ENCODE measurements at regions not wholly inside any gene's neighbourhood (a gene's known extent, or its start where the extent isn't known, plus 50 kb on each side); places are given as distances from the start of the nearest gene placed in this dataset.

- TF ChIP-seq EZH2 (optimal IDR thresholded peaks at IDR 0.05; ENCODE audit: low read depth, low read length) (no peak), CTCF (IDR thresholded peaks at IDR 0.05; ENCODE audit: low read length) (no peak), EZH2phosphoT487 (IDR thresholded peaks at IDR 0.05; ENCODE audit: low read length) (no peak)
- Histone ChIP-seq H2AFZ (ENCODE audit: low read length) (no peak overlapping the region), H3K27ac (ENCODE audit: low read length) (no peak overlapping the region), H4K20me1 (ENCODE audit: insufficient read depth, low read length) (no peaks in the 10 kb centered on the region), H3K9me2 (replicated peaks; ENCODE audit: insufficient read depth, low read length) (no peaks in the 10 kb centered on the region), H3K4me3 (ENCODE audit: low read length) (no peak overlapping the region), H3K4me2 (ENCODE audit: low read depth, low read length) (no peak overlapping the region), H3K79me2 (ENCODE audit: low read length) (no peaks in the 10 kb centered on the region), H3K36me3 (replicated peaks; ENCODE audit: insufficient read depth, low read length) (no peaks in the 10 kb centered on the region), H3F3A (ENCODE audit: insufficient read depth, low read length) (no peaks in the 10 kb centered on the region), H3K27me3 (replicated peaks; ENCODE audit: insufficient read depth, low read length) (no peaks in the 10 kb centered on the region), H3K9me3 (replicated peaks; ENCODE audit: insufficient read depth, low read length) (no peaks in the 10 kb centered on the region), H3K4me1 (ENCODE audit: low read length) (no peaks in the 10 kb centered on the region), H3K9ac (ENCODE audit: low read length) (no peak overlapping the region)
- no peak for DNase-seq
Measured at GRCh38 chr17:62156949-62157348, 91.9 kb upstream of the MED13 start.

- no peaks in the 10 kb centered on the region for H4K20me1 ChIP-seq (ENCODE audit: insufficient read depth, low read length)
- H3K36me3 ChIP-seq (replicated peaks; ENCODE audit: insufficient read depth, low read length) = no peaks in the 10 kb centered on the region
- no peak overlapping the region for H3K27ac ChIP-seq (ENCODE audit: low read length)
- H3K79me2 ChIP-seq (ENCODE audit: low read length) = no peaks in the 10 kb centered on the region
- no peak for DNase-seq
- TF ChIP-seq CTCF (IDR thresholded peaks at IDR 0.05; ENCODE audit: low read length) = no peak
- no peak for TF ChIP-seq EZH2phosphoT487 (IDR thresholded peaks at IDR 0.05; ENCODE audit: low read length)
- TF ChIP-seq EZH2 (optimal IDR thresholded peaks at IDR 0.05; ENCODE audit: low read depth, low read length) = no peak
- H3F3A ChIP-seq (ENCODE audit: insufficient read depth, low read length) = no peaks in the 10 kb centered on the region
- H3K4me1 ChIP-seq (ENCODE audit: low read length) = no peaks in the 10 kb centered on the region
- no peak overlapping the region for H2AFZ ChIP-seq (ENCODE audit: low read length)
- no peak overlapping the region for H3K4me3 ChIP-seq (ENCODE audit: low read length)
- no peaks in the 10 kb centered on the region for H3K27me3 ChIP-seq (replicated peaks; ENCODE audit: insufficient read depth, low read length)
- no peak overlapping the region for H3K4me2 ChIP-seq (ENCODE audit: low read depth, low read length)
- no peak overlapping the region for H3K9ac ChIP-seq (ENCODE audit: low read length)
- no peaks in the 10 kb centered on the region for H3K9me3 ChIP-seq (replicated peaks; ENCODE audit: insufficient read depth, low read length)
- no peaks in the 10 kb centered on the region for H3K9me2 ChIP-seq (replicated peaks; ENCODE audit: insufficient read depth, low read length)
Measured at GRCh38 chr17:62154909-62155308, 89.8 kb upstream of the MED13 start.

- Histone ChIP-seq H4K20me1 (ENCODE audit: insufficient read depth, low read length) (no peaks in the 10 kb centered on the region), H3K4me1 (ENCODE audit: low read length) (no peaks in the 10 kb centered on the region), H3K9me3 (replicated peaks; ENCODE audit: insufficient read depth, low read length) (no peaks in the 10 kb centered on the region), H2AFZ (ENCODE audit: low read length) (no peak overlapping the region), H3K27ac (ENCODE audit: low read length) (no peak overlapping the region), H3K36me3 (replicated peaks; ENCODE audit: insufficient read depth, low read length) (no peaks in the 10 kb centered on the region), H3K9me2 (replicated peaks; ENCODE audit: insufficient read depth, low read length) (no peaks in the 10 kb centered on the region), H3K4me3 (ENCODE audit: low read length) (no peak overlapping the region), H3K79me2 (ENCODE audit: low read length) (no peaks in the 10 kb centered on the region), H3F3A (ENCODE audit: insufficient read depth, low read length) (no peaks in the 10 kb centered on the region), H3K27me3 (replicated peaks; ENCODE audit: insufficient read depth, low read length) (no peaks in the 10 kb centered on the region), H3K4me2 (ENCODE audit: low read depth, low read length) (no peak overlapping the region), H3K9ac (ENCODE audit: low read length) (no peak overlapping the region)
- no peak for TF ChIP-seq CTCF (IDR thresholded peaks at IDR 0.05; ENCODE audit: low read length)
- no peak for TF ChIP-seq EZH2phosphoT487 (IDR thresholded peaks at IDR 0.05; ENCODE audit: low read length)
- no peak for TF ChIP-seq EZH2 (optimal IDR thresholded peaks at IDR 0.05; ENCODE audit: low read depth, low read length)
- no peak for DNase-seq
Measured at GRCh38 chr17:62150471-62150870, 85.4 kb upstream of the MED13 start.
